ENCODE measurements at regions not wholly inside any gene's neighbourhood (a gene's known extent, or its start where the extent isn't known, plus 50 kb on each side); places are given as distances from the start of the nearest gene placed in this dataset.

DNA sequence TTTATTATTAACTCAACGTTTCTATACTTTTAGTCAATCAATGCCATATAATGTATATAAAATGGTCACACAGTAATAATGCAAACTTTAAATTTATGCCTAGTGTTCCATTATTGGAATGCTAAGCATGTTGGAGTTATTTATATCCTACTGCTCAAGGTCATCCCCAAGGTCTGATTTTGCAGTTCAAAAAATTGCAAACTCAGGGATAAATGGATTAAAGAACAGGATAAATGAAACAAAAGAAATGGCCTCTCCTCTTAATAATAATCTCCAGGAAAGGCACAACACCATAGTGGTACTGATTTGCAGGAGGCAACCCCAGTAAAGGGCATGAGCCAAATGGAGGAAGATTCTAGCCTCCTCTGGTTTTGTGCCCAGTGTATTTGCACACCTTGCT lies 436.4 kb downstream of the EPHA4 start:
- no peak overlapping the region for H3K27ac ChIP-seq (ENCODE audit: low read depth in 1 of 2, low read length in 1 of 2)
- WGBS, 2 donors: 65 to 85% methylated on average over 1 of the region's 1 CpG
- no peak for ATAC-seq (ENCODE audit: insufficient read depth, low FRiP score)
- H3K4me1 ChIP-seq (ENCODE audit: control insufficient read depth in 5 of 5, insufficient read depth in 5 of 5, low read length in 5 of 5): peaks cover 0 to 5% (median 0%) of the 10 kb centered on the region in 5 donors
- TF ChIP-seq, protein P1, sequence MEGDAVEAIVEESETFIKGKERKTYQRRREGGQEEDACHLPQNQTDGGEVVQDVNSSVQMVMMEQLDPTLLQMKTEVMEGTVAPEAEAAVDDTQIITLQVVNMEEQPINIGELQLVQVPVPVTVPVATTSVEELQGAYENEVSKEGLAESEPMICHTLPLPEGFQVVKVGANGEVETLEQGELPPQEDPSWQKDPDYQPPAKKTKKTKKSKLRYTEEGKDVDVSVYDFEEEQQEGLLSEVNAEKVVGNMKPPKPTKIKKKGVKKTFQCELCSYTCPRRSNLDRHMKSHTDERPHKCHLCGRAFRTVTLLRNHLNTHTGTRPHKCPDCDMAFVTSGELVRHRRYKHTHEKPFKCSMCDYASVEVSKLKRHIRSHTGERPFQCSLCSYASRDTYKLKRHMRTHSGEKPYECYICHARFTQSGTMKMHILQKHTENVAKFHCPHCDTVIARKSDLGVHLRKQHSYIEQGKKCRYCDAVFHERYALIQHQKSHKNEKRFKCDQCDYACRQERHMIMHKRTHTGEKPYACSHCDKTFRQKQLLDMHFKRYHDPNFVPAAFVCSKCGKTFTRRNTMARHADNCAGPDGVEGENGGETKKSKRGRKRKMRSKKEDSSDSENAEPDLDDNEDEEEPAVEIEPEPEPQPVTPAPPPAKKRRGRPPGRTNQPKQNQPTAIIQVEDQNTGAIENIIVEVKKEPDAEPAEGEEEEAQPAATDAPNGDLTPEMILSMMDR (IDR thresholded peaks at IDR 0.05; ENCODE audit: control extremely low read depth, extremely low read depth): no peak
- no peak for DNase-seq
- H3K36me3 ChIP-seq (ENCODE audit: control insufficient read depth in 4 of 4, insufficient read depth in 4 of 4, low read length in 4 of 4): no peaks in the 10 kb centered on the region
- no peak overlapping the region for H3K9ac ChIP-seq (ENCODE audit: insufficient read depth in 1 of 2, low read length in 2 of 2)
- H3K9me3 ChIP-seq (ENCODE audit: control insufficient read depth in 4 of 4, insufficient read depth in 3 of 4, low read length in 3 of 4): no peaks in the 10 kb centered on the region
- no peaks in the 10 kb centered on the region for H3K27me3 ChIP-seq (ENCODE audit: control insufficient read depth in 3 of 3, insufficient read depth in 3 of 3, low read length in 2 of 3)
- H3K4me3 ChIP-seq: no peak overlapping the region

DNA sequence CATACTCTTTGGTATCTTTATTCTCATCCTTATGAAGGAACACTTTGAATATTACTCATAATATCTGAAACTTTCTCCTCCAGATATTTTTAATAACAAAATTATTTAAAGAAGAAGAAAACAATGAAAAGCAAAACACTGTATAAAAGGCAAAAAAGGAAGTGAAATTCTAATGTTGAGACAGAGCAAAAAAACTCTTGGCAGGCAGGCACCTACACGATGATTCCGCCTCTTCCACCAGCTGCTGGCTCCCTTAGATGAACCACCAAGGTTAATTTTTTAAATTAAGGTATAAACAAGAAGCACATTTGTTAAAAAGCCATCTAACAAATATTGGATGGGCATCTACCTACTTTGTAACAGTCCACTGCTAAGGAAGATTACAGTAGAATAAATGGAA lies 434.7 kb downstream of the EPHA4 start:
- Histone ChIP-seq H3K36me3 (ENCODE audit: control insufficient read depth in 4 of 4, insufficient read depth in 4 of 4, low read length in 4 of 4) (no peaks in the 10 kb centered on the region), H3K9ac (ENCODE audit: insufficient read depth in 1 of 2, low read length in 2 of 2) (no peak overlapping the region), H3K4me1 (ENCODE audit: control insufficient read depth in 5 of 5, insufficient read depth in 5 of 5, low read length in 5 of 5) (peaks cover 0 to 5% (median 0%) of the 10 kb centered on the region in 5 donors), H3K4me3 (no peak overlapping the region), H3K9me3 (ENCODE audit: control insufficient read depth in 4 of 4, insufficient read depth in 3 of 4, low read length in 3 of 4) (peaks cover 0 to 2% (median 0%) of the 10 kb centered on the region in 4 donors), H3K27me3 (ENCODE audit: control insufficient read depth in 3 of 3, insufficient read depth in 3 of 3, low read length in 2 of 3) (no peaks in the 10 kb centered on the region), H3K27ac (ENCODE audit: low read depth in 1 of 2, low read length in 1 of 2) (no peak overlapping the region)
- TF ChIP-seq, protein P1 (IDR thresholded peaks at IDR 0.05; ENCODE audit: control extremely low read depth, extremely low read depth): no peak
- 79 to 81% methylated on average over 2 of the region's 2 CpGs for WGBS, 2 donors
- DNase-seq: no peak
- ATAC-seq (ENCODE audit: insufficient read depth, low FRiP score): no peak

DNA sequence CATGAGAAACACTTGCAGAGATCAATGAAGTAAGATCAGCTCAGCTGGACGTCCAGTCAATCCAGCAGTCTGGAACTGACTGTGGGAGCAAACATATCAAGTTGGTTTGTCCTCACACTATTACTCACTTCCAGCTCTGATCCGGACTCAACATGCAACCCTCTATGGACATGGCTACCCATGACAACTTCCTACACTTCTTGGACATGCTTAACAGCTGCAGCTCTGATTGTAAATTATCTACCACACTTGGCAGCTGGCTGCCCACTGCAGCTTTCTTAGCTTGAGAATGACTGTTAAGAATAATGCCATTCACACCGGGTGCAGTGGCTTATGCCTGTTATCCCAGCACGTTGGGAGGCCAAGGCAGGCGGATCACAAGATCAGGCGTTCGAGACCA lies 429.8 kb downstream of the EPHA4 start:
- no peak for DNase-seq
- Histone ChIP-seq H3K4me3 (no peak overlapping the region), H3K4me1 (ENCODE audit: control insufficient read depth in 5 of 5, insufficient read depth in 5 of 5, low read length in 5 of 5) (no peaks in the 10 kb centered on the region), H3K9me3 (ENCODE audit: control insufficient read depth in 4 of 4, insufficient read depth in 3 of 4, low read length in 3 of 4) (peaks cover 0 to 2% (median 0%) of the 10 kb centered on the region in 4 donors), H3K27ac (ENCODE audit: low read depth in 1 of 2, low read length in 1 of 2) (no peak overlapping the region), H3K27me3 (ENCODE audit: control insufficient read depth in 3 of 3, insufficient read depth in 3 of 3, low read length in 2 of 3) (no peaks in the 10 kb centered on the region), H3K36me3 (ENCODE audit: control insufficient read depth in 4 of 4, insufficient read depth in 4 of 4, low read length in 4 of 4) (no peaks in the 10 kb centered on the region), H3K9ac (ENCODE audit: insufficient read depth in 1 of 2, low read length in 2 of 2) (no peak overlapping the region)
- WGBS, 2 donors: 89 to 91% methylated on average over 7 of the region's 7 CpGs
- no peak for ATAC-seq (ENCODE audit: insufficient read depth, low FRiP score)
- TF ChIP-seq, protein P1 (IDR thresholded peaks at IDR 0.05; ENCODE audit: control extremely low read depth, extremely low read depth): no peak

DNA sequence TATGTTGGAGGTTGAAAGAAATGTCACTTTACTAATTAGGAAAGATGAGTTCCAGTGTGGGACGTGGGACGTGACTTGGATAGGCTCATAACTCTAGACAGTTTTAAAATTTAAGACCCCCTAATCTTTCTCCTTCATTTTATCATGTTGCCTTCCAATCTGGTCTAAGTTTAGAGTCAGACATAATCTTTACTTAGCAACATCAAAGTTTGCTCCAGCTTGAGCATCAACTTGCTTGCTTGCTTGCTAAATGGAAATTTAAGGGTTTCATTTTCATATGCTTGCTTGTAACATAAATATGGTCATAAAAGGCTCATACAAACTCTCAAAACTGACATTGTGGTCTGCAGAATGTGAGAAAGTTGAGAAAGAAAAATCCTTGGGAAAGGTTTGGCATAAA lies 428.9 kb downstream of the EPHA4 start:
- H3K9ac ChIP-seq (ENCODE audit: insufficient read depth in 1 of 2, low read length in 2 of 2): no peak overlapping the region
- ATAC-seq (ENCODE audit: insufficient read depth, low FRiP score) (no peak), DNase-seq (no peak)
- no peaks in the 10 kb centered on the region for H3K36me3 ChIP-seq (ENCODE audit: control insufficient read depth in 4 of 4, insufficient read depth in 4 of 4, low read length in 4 of 4)
- no peak overlapping the region for H3K27ac ChIP-seq (ENCODE audit: low read depth in 1 of 2, low read length in 1 of 2)
- no peaks in the 10 kb centered on the region for H3K27me3 ChIP-seq (ENCODE audit: control insufficient read depth in 3 of 3, insufficient read depth in 3 of 3, low read length in 2 of 3)
- TF ChIP-seq, protein P1 (IDR thresholded peaks at IDR 0.05; ENCODE audit: control extremely low read depth, extremely low read depth): no peak
- 93 to 95% methylated on average over 2 of the region's 2 CpGs for WGBS, 2 donors
- no peaks in the 10 kb centered on the region for H3K4me1 ChIP-seq (ENCODE audit: control insufficient read depth in 5 of 5, insufficient read depth in 5 of 5, low read length in 5 of 5)
- H3K4me3 ChIP-seq: no peak overlapping the region
- peaks cover 0 to 2% (median 0%) of the 10 kb centered on the region in 4 donors for H3K9me3 ChIP-seq (ENCODE audit: control insufficient read depth in 4 of 4, insufficient read depth in 3 of 4, low read length in 3 of 4)

Measured in lung (tissue), 11 donors.